Neural progenitor cell (in vitro differentiated cells): ENCODE measurements at regions not wholly inside any gene's neighbourhood (a gene's known extent, or its start where the extent isn't known, plus 50 kb on each side); places are given as distances from the start of the nearest gene placed in this dataset.

ENCODE experiments used
- DNase-seq: peaks from one replicate; pipeline ENCODE4 v3.0.0-alpha.2; 2016; ENCODE audit warnings: low spot score
- H2AFZ ChIP-seq: fragments of 200-600 bp; sonication (generic); replicated peaks from 2 replicates; pipeline ENCODE4 v1.6.1; 2016; ENCODE audit warnings: antibody characterized with exemption
- H3F3A ChIP-seq: fragments of 200-600 bp; sonication (generic); 2 replicates; pipeline ENCODE4 v1.6.1; 2016; ENCODE audit warnings: antibody characterized with exemption, low read depth
- H3K27ac ChIP-seq: fragments of 200-600 bp; sonication (generic); 2 replicates; pipeline ENCODE4 v1.5.1; 2016; ENCODE audit warnings: mild to moderate bottlenecking
- H3K27me3 ChIP-seq: fragments of 200-600 bp; sonication (generic); 2 replicates; pipeline ENCODE4 v1.6.1; 2016; ENCODE audit warnings: mild to moderate bottlenecking, moderate library complexity
- H3K36me3 ChIP-seq: fragments of 200-600 bp; sonication (generic); 2 replicates; pipeline ENCODE4 v1.5.1; 2016
- H3K4me1 ChIP-seq: fragments of 200-600 bp; sonication (generic); 2 replicates; pipeline ENCODE4 v1.6.1; 2016; ENCODE audit warnings: mixed run types
- H3K4me2 ChIP-seq: fragments of 200-600 bp; sonication (generic); 2 replicates; pipeline ENCODE4 v1.6.1; 2016
- H3K4me3 ChIP-seq: fragments of 200-600 bp; sonication (generic); 2 replicates; pipeline ENCODE4 v1.5.1; 2016
- H3K79me2 ChIP-seq: fragments of 200-600 bp; sonication (generic); 2 replicates; pipeline ENCODE4 v1.6.1; 2016; ENCODE audit warnings: low read depth
- H3K9ac ChIP-seq: fragments of 200-600 bp; sonication (generic); 2 replicates; pipeline ENCODE4 v1.6.1; 2016
- H3K9me3 ChIP-seq: fragments of 200-600 bp; sonication (generic); 2 replicates; pipeline ENCODE4 v1.5.1; 2016; ENCODE audit warnings: low read depth
- H4K20me1 ChIP-seq: fragments of 200-600 bp; sonication (generic); 2 replicates; pipeline ENCODE4 v1.6.1; 2016; ENCODE audit warnings: low read depth
- H3K27ac Mint-ChIP-seq: 3 replicates; pipeline ENCODE4 v1.8.0; 2021; ENCODE audit warnings: mixed read lengths
- H3K27me3 Mint-ChIP-seq: 2 replicates; pipeline ENCODE4 v1.8.0; 2022; ENCODE audit warnings: low read depth, mild to moderate bottlenecking, inconsistent platforms, moderate library complexity, mixed read lengths; ENCODE audit not compliant: insufficient read depth
- H3K36me3 Mint-ChIP-seq: 3 replicates; pipeline ENCODE4 v1.8.0; 2021; ENCODE audit warnings: mixed read lengths
- H3K4me1 Mint-ChIP-seq: 3 replicates; pipeline ENCODE4 v1.8.0; 2021; ENCODE audit warnings: mixed read lengths
- H3K4me3 Mint-ChIP-seq: 3 replicates; pipeline ENCODE4 v1.8.0; 2021; ENCODE audit warnings: mild to moderate bottlenecking, moderate library complexity, mixed read lengths
- H3K9me3 Mint-ChIP-seq: 3 replicates; pipeline ENCODE4 v1.8.0; 2020; ENCODE audit warnings: mixed read lengths
- CTCF ChIP-seq: fragments of 200-600 bp; sonication (generic); IDR thresholded peaks from 2 replicates; pipeline ENCODE4 v1.5.1; 2017; ENCODE audit warnings: antibody characterized with exemption, mild to moderate bottlenecking
- EZH2 ChIP-seq: fragments of 200-600 bp; sonication (generic); IDR thresholded peaks from 2 replicates; pipeline ENCODE4 v1.6.1; 2017; ENCODE audit warnings: antibody characterized with exemption, mild to moderate bottlenecking, moderate library complexity
- EZH2phosphoT487 ChIP-seq: fragments of 200-600 bp; sonication (generic); IDR thresholded peaks from 2 replicates; pipeline ENCODE4 v1.6.1; 2017; ENCODE audit warnings: antibody characterized with exemption

GRCh38 chr7:29622335-29623265 lies 59.0 kb downstream of the PRR15 start:
- TF ChIP-seq CTCF (no peak), EZH2 (no peak), EZH2phosphoT487 (no peak)
- Histone ChIP-seq H2AFZ (no peak overlapping the region), H3K4me2 (no peak overlapping the region), H3K4me3 (no peak overlapping the region), H3K9ac (no peak overlapping the region), H3K79me2 (no peaks in the 10 kb centered on the region), H3K9me3 (no peaks in the 10 kb centered on the region), H4K20me1 (no peaks in the 10 kb centered on the region), H3K27ac (no peak overlapping the region), H3F3A (no peaks in the 10 kb centered on the region), H3K27me3 (no peaks in the 10 kb centered on the region), H3K4me1 (peaks cover 7% of the 10 kb centered on the region), H3K36me3 (no peaks in the 10 kb centered on the region)
- Mint-ChIP-seq H3K4me1 (peaks cover 4% of the 10 kb centered on the region), H3K36me3 (no peaks in the 10 kb centered on the region), H3K27me3 (no peaks in the 10 kb centered on the region), H3K27ac (no peak overlapping the region), H3K4me3 (no peak overlapping the region), H3K9me3 (no peaks in the 10 kb centered on the region)
- DNase-seq, result no peak

- Mint-ChIP-seq H3K36me3 (no peaks in the 10 kb centered on the region), H3K9me3 (no peaks in the 10 kb centered on the region), H3K4me3 (no peak overlapping the region), H3K27me3 (no peaks in the 10 kb centered on the region), H3K4me1 (peaks cover 4% of the 10 kb centered on the region), H3K27ac (no peak overlapping the region)
- Histone ChIP-seq H3K4me3 (no peak overlapping the region), H3K36me3 (no peaks in the 10 kb centered on the region), H3F3A (no peaks in the 10 kb centered on the region), H2AFZ (no peak overlapping the region), H3K27me3 (no peaks in the 10 kb centered on the region), H3K79me2 (no peaks in the 10 kb centered on the region), H3K4me1 (peaks cover 7% of the 10 kb centered on the region), H3K9me3 (no peaks in the 10 kb centered on the region), H3K27ac (no peak overlapping the region), H4K20me1 (no peaks in the 10 kb centered on the region), H3K4me2 (no peak overlapping the region), H3K9ac (no peak overlapping the region)
- TF ChIP-seq CTCF, result no peak
- TF ChIP-seq EZH2phosphoT487, result no peak
- TF ChIP-seq EZH2, result no peak
- no peak for DNase-seq
Measured at GRCh38 chr7:29623973-29624372, 60.3 kb downstream of the PRR15 start.

GRCh38 chr7:29626730-29627129 lies 63.1 kb downstream of the PRR15 start:
- H3K4me1 Mint-ChIP-seq, result peaks cover 4% of the 10 kb centered on the region
- peaks cover 4% of the 10 kb centered on the region for H3K27me3 Mint-ChIP-seq
- no peak for DNase-seq
- Histone ChIP-seq H3K4me3 (no peak overlapping the region), H3K27me3 (no peaks in the 10 kb centered on the region), H3K36me3 (no peaks in the 10 kb centered on the region), H2AFZ (no peak overlapping the region), H3K27ac (no peak overlapping the region), H3F3A (no peaks in the 10 kb centered on the region), H3K9ac (no peak overlapping the region), H4K20me1 (no peaks in the 10 kb centered on the region), H3K79me2 (no peaks in the 10 kb centered on the region), H3K4me2 (no peak overlapping the region), H3K9me3 (no peaks in the 10 kb centered on the region), H3K4me1 (no peaks in the 10 kb centered on the region)
- no peak overlapping the region for H3K4me3 Mint-ChIP-seq
- no peak overlapping the region for H3K27ac Mint-ChIP-seq
- H3K36me3 Mint-ChIP-seq, result no peaks in the 10 kb centered on the region
- no peak for TF ChIP-seq EZH2phosphoT487
- no peak for TF ChIP-seq CTCF
- no peak for TF ChIP-seq EZH2
- no peaks in the 10 kb centered on the region for H3K9me3 Mint-ChIP-seq
